ENCODE measurements at regions not wholly inside any gene's neighbourhood (a gene's known extent, or its start where the extent isn't known, plus 50 kb on each side); places are given as distances from the start of the nearest gene placed in this dataset.
"Not testable (repeated sequence)": the region's sequence is repeated elsewhere in the genome, so short reads cannot be mapped to it uniquely, and the experiment has no call there.

DNA sequence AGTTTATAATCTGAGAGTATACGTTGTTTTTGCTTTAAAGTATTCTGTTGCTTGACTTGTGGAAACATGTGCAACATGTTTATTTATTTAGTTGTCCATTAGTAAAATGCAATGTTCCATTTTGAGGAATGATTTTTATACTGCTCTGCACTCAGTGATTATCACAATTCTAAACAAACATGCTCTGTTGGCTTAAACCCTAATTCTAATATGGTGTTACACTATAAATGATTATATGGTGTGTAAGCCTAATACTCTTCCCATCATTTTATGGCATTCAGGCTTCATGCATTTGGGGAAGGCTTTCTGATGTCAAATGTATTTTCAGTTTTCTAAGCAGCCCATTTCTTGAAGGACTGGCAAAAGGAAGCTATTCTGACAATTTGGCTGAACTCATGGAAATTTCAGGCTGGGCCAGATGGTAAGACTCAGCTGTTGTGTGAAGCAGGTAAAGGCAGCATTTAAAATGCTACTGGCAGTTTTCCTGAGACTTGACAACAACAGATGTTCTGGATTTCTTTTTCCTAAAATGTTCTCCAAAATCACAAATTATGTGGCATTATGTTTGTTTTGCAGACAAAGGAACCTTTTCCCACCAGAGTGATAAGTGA, 336.7 kb upstream of the GNPDA2 start:
- peak in 2 of 3 experiments; percentile 1 to 26 for DNase-seq

DNA sequence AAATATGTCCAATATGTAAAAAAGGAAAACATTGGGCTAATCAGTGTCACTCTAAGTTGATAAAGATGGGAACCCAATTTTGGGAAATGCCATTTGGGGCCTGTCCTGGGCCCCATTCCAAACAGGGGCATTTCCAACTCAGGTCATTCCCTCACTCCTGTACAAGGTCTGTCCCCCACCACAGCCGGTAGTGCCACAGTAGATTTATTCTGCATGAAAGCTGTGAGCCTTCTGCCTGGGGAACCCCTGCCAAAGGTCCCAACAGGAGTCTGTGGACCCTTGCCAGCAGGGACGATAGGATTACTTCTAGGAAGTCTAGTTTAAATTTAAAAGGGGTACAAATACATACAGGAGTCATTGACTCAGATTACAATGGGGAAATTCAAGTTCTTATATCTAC, 317.6 kb upstream of the GNPDA2 start:
- no peak for DNase-seq

DNA sequence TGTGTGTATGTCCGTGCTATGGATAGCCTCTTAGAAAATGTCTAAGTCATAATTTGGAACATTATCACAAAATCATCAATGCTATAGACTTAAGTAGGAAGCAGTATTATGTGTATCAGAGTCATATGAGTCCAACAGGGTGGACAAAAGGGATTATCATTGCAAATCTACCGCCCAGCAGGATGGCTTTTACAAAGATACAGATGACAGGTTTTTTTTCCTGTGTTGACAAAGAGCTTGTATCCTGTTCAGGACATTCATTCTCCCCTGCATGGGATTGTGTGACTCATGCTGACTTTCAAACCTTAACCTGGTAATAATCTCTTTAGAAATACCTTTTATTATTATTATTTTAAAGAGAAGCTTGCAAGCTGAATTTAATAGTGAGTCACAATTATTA, 310.3 kb upstream of the GNPDA2 start:
- peak in 2 of 3 experiments; percentile 43 to 78 for DNase-seq

- DNase-seq = no peak
Measured at GRCh38 chr4:45033676-45034419, 307.5 kb upstream of the GNPDA2 start.

DNA sequence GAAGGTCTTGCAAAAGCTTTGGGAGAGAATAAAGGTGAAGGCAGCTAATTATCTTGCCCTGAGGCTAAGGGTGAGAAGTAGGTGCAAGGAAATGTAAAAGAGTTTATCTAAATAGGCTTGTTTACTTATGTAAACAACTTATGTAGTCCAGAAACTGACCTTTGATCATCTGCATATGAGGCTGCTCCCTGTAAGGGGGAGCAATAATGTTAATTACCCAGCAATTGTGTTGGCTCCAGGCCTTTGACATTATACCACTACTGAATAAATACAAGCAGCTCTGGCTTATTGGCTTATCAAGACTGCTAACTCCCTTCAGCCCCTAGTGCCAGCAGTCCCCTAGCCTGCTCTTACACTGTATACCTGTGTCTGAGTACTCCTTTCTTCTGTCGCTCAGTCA, 303.7 kb upstream of the GNPDA2 start:
- peak in 1 of 3 experiments; percentile 13 for DNase-seq

- no peak for DNase-seq
Measured at GRCh38 chr4:45007508-45007907, 281.2 kb upstream of the GNPDA2 start.

DNA sequence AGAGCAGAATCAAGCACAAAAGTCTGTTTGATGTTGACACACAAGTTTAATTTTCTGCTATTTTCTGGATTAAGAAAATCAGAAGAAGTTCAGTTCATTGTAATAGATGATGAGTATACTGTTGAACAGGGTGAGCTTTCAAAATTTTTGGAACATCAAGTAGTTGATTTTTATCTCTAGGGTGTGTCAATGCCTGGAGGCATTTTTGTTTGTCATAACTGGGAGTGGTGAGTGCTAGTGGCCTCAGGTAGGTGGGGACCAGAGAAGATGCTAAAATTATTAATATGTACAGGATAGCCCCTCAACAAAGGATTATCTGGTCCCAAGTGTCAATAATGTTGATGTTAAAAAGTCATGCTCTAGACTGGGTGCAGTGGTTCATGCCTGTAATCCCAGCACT, 279.7 kb upstream of the GNPDA2 start:
- no peak for DNase-seq

- DNase-seq = no peak
Measured at GRCh38 chr4:45004847-45005565, 278.6 kb upstream of the GNPDA2 start.

DNA sequence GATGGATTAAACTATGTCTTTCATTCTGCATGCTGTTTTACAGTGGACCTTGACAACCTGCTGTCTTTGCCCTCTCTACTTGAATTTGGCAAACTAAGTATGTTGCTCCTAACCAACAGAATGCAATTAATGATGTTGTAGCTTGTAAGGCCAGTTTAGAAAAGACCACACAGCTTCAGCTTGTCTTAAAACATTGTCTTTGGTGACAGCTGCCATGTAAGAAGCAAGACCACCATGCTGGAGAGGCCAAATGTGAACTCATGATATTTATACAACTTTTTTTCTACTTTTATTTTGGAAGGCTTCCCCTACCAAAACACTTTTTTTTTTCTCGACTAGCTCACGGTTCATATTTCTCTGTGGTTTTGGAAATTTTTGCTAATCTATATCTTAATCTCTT, 278.0 kb upstream of the GNPDA2 start:
- DNase-seq = no peak

GRCh38 chr4:44996276-44996845, 270.0 kb upstream of the GNPDA2 start:
- no peak for DNase-seq

GRCh38 chr4:44988011-44988410, 261.7 kb upstream of the GNPDA2 start:
- no peak for DNase-seq

DNA sequence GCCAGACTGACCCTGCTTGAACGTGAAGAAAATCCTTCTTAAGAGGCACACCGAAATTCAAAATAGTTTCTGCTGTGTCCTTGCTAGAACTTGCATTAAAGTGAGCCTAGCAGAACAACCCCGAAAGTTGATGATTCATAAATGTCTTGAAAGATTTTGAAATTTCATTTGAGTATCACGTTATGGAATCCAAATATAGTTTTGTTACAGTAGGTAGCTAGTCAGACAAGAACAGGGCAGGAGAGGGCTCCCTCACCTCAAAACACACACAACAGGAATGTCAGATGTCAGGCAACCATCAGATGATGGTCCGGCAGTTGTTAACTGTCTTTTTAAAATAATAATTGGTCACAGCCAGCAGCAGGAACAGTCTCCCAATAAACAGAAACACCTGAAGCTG, 259.6 kb upstream of the GNPDA2 start:
- DNase-seq = no peak

GRCh38 chr4:44985152-44985551, 258.8 kb upstream of the GNPDA2 start:
- peak in 1 of 3 experiments; percentile 8 for DNase-seq

DNA sequence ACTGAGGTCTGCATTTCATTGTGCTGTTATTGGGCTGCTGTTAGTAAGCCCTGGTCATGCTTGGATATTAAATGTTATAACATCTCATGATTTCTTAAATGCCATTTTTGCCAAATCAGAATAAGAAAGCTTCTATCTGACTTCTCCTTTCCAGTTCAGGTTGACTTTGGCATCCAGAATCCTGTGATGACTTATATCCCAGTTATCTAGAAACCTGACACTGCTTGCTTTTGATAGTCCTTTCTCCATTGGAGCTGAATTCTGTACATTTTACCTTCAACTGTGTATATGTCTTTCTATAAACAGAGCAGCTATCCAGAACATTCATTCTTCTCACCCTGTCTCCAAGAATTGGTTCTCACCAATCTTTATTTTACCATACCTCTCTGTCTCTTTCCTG, 257.7 kb upstream of the GNPDA2 start:
- DNase-seq = no peak

DNA sequence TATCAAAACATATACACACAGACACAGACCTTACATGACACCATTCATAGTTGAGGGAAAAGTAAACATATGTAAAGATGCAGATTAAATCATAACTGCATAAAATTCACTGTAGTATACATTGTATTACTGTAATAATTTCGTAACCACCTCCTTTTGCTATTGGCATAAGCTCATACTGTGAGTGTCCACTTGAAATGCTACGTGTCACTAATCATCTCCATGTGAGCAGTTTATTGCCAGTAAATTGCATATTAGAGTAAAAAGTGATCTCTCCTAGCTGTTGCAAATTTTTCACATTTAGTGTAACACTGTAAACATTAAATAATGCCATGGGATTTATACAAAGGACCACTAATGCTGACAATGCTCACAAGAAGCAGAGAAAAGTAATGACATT, 256.7 kb upstream of the GNPDA2 start:
- peak in 2 of 3 experiments; percentile 47 to 90 for DNase-seq

DNA sequence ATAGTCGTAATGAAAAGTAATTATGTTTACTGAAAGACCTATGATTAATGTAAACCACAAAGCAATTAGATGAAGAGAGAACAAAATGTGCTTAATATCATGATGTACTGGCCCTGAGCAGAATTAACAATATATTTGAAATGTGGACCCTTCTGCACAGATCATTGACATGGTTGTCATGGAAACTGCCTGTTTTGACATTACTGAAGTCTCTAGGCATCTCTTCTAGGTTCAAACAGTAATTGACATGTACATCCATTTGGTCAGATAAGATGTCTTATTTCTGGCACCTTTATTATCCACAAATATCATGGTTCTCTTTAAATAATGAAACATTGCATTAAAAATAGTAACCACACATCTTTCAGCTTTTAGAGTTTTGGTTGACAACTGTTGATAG, 251.7 kb upstream of the GNPDA2 start:
- no peak for DNase-seq

DNA sequence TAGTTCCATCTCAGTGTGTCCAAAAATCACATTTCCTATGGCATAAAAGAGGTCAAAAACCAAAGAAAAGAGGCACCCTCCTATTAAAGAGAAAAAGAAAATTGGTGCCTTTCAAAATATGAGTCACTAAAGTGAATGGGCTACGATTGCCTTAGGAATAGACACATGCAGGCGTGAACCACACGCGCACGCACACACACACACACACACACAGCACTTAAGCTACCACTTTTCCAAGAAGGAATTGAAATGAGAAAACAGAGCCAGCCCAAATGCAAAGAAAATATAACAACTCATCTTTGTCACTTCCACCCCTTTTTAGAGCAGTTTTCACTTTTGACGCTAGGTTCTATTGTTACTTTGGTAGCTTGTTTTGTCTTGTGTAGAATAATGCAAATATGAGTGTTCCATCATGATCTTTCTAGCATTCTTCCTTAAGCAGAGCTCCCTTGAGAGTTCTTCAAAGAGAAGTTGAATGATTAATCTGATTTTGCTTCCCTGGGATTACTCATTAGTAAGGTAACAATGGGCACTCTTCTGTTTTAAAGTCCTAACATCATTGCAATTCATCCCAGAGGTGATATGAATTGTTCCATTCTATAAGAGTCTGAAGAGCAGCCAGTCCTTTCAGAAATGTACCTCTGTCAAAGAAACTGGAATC, 239.2 kb upstream of the GNPDA2 start:
- no peak for DNase-seq

- not testable (repeated sequence) for DNase-seq
Measured at GRCh38 chr4:44964086-44964485, 237.7 kb upstream of the GNPDA2 start.

DNA sequence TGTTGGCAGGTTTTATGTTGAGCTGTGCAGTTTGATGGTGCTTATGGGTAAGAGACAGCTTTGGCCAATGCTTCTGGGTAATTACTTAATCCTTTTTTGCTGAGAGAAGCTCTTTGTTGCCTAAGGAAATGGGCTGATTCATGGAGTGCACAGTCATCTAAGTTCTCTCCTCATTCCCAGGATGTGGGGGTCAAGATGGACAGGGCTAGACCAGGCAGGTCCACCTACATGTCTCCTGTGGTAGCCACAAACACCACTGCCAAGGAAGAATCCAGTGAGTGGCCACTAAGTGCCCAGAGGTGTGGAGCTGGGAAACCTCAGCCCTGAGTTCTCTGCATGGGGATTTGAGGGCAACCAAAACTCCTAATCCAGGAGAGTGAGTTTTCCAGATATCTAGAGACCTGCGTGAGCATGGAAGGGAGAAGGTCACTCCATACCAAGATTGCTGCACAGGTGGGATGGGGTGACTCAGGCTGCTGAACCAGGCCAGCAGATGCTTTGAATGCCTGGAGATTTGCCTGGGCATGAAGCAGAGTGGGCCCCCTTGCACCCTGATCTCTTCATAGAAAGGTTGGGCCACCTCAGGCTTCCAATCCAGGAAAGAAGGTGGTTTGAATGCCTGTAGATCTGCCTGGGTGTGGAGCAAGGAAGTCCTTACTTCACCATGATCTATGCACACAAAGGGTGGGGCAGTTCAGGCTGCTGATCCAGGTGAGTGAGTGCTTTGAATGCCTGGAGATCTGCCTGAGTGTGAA, 234.8 kb upstream of the GNPDA2 start:
- no peak for DNase-seq

GRCh38 chr4:44931720-44932119, 205.4 kb upstream of the GNPDA2 start:
- DNase-seq = peak in 1 of 3 experiments; percentile 23

- peak in 1 of 3 experiments; percentile 10 for DNase-seq
Measured at GRCh38 chr4:44928785-44929184, 202.4 kb upstream of the GNPDA2 start.

All from NCI-H1417 (cell line).